Thoracic aorta (tissue), 2 donors: ENCODE measurements at regions not wholly inside any gene's neighbourhood (a gene's known extent, or its start where the extent isn't known, plus 50 kb on each side); places are given as distances from the start of the nearest gene placed in this dataset.
"Not testable (repeated sequence)": the region's sequence is repeated elsewhere in the genome, so short reads cannot be mapped to it uniquely, and the experiment has no call there.

Experiments used
- ATAC-seq: fragments of 150-250 bp; one replicate; pipeline ENCODE4 v1.8.0; 2017; ENCODE audit warnings: low read depth; ENCODE audit not compliant: insufficient number of reproducible peaks, low FRiP score
- DNase-seq: peaks from one replicate; pipeline ENCODE4 v3.0.0-alpha.2; 2020; ENCODE audit warnings: low spot score
- H3K27ac ChIP-seq, 2 donors: fragments of 200-600 bp; sonication (generic); 1 replicate in 1 of 2; 2 replicates in 1 of 2; pipeline ENCODE4 v1.5.1; 2016; ENCODE audit warnings: mild to moderate bottlenecking in 2 of 2, moderate library complexity in 2 of 2
- H3K27me3 ChIP-seq: fragments of 200-600 bp; sonication (generic); replicated peaks from 2 replicates; pipeline ENCODE4 v1.6.0; 2016; ENCODE audit warnings: mild to moderate bottlenecking; ENCODE audit not compliant: insufficient read depth
- H3K36me3 ChIP-seq: fragments of 200-600 bp; sonication (generic); one replicate; pipeline ENCODE4 v1.5.1; 2016
- H3K4me1 ChIP-seq, 2 donors: fragments of 200-600 bp; sonication (generic); 1 replicate in 1 of 2; 2 replicates in 1 of 2; pipeline versions ENCODE4 v1.5.1 to v1.6.0; 2016; ENCODE audit warnings: low read depth in 2 of 2, mild to moderate bottlenecking in 1 of 2; ENCODE audit not compliant: control insufficient read depth in 1 of 2
- H3K4me3 ChIP-seq: fragments of 200-600 bp; sonication (generic); 2 replicates; pipeline ENCODE4 v1.5.1; 2016; ENCODE audit warnings: mild to moderate bottlenecking
- H3K9me3 ChIP-seq: fragments of 200-600 bp; sonication (generic); 2 replicates; pipeline ENCODE4 v1.5.1; 2016
- CTCF ChIP-seq: fragments of 200-600 bp; sonication (generic); IDR thresholded peaks from one replicate; pipeline ENCODE4 v1.5.1; 2019; ENCODE audit warnings: antibody characterized with exemption

GRCh38 chr4:31784558-31784957 lies 1064.4 kb downstream of the PCDH7 start:
- no peak overlapping the region for H3K27ac ChIP-seq
- no peaks in the 10 kb centered on the region for H3K36me3 ChIP-seq
- DNase-seq (no peak), ATAC-seq (no peak)
- no peaks in the 10 kb centered on the region for H3K4me1 ChIP-seq
- H3K27me3 ChIP-seq = no peaks in the 10 kb centered on the region
- no peak overlapping the region for H3K4me3 ChIP-seq
- no peak for TF ChIP-seq CTCF
- H3K9me3 ChIP-seq = no peaks in the 10 kb centered on the region

GRCh38 chr4:31787701-31788100 lies 1067.5 kb downstream of the PCDH7 start:
- no peak for TF ChIP-seq CTCF
- H3K4me3 ChIP-seq = no peak overlapping the region
- H3K27me3 ChIP-seq = no peaks in the 10 kb centered on the region
- no peaks in the 10 kb centered on the region for H3K36me3 ChIP-seq
- no peaks in the 10 kb centered on the region for H3K4me1 ChIP-seq
- no peak overlapping the region for H3K27ac ChIP-seq
- no peak for ATAC-seq
- DNase-seq = no peak
- no peaks in the 10 kb centered on the region for H3K9me3 ChIP-seq

- H3K4me1 ChIP-seq = no peaks in the 10 kb centered on the region
- no peaks in the 10 kb centered on the region for H3K36me3 ChIP-seq
- H3K27me3 ChIP-seq = no peaks in the 10 kb centered on the region
- no peak for ATAC-seq
- no peak for DNase-seq
- TF ChIP-seq CTCF = no peak
- H3K4me3 ChIP-seq = no peak overlapping the region
- no peaks in the 10 kb centered on the region for H3K9me3 ChIP-seq
- no peak overlapping the region for H3K27ac ChIP-seq
Observed at GRCh38 chr4:31788676-31789075, 1068.5 kb downstream of the PCDH7 start.

- Histone ChIP-seq H3K36me3 (no peaks in the 10 kb centered on the region), H3K4me1 (no peaks in the 10 kb centered on the region), H3K9me3 (no peaks in the 10 kb centered on the region), H3K4me3 (no peak overlapping the region), H3K27me3 (no peaks in the 10 kb centered on the region), H3K27ac (no peak overlapping the region)
- ATAC-seq = no peak
- TF ChIP-seq CTCF = no peak
- DNase-seq = no peak
Observed at GRCh38 chr4:31791666-31792065, 1071.5 kb downstream of the PCDH7 start.

- Histone ChIP-seq H3K27me3 (no peaks in the 10 kb centered on the region), H3K36me3 (no peaks in the 10 kb centered on the region), H3K9me3 (no peaks in the 10 kb centered on the region), H3K4me3 (no peak overlapping the region), H3K4me1 (no peaks in the 10 kb centered on the region), H3K27ac (no peak overlapping the region)
- TF ChIP-seq CTCF = no peak
- ATAC-seq = no peak
- no peak for DNase-seq
Observed at GRCh38 chr4:31793907-31794306, 1073.7 kb downstream of the PCDH7 start.

GRCh38 chr4:31797052-31797451 lies 1076.9 kb downstream of the PCDH7 start:
- not testable (repeated sequence) for H3K4me3 ChIP-seq, H3K36me3 ChIP-seq, H3K4me1 ChIP-seq, H3K27ac ChIP-seq, ATAC-seq, H3K27me3 ChIP-seq, H3K9me3 ChIP-seq, DNase-seq
